OCI-LY1 (cell line): ENCODE measurements at regions not wholly inside any gene's neighbourhood (a gene's known extent, or its start where the extent isn't known, plus 50 kb on each side); places are given as distances from the start of the nearest gene placed in this dataset.
"Not testable (repeated sequence)": the region's sequence is repeated elsewhere in the genome, so short reads cannot be mapped to it uniquely, and the experiment has no call there.

Experiments used
- H2AFZ ChIP-seq: fragments of 200-600 bp; sonication (generic), shearing (Covaris generic); 2 replicates; pipeline ENCODE4 v1.6.0; 2014; ENCODE audit warnings: antibody characterized with exemption, mild to moderate bottlenecking, low read length
- H3F3A ChIP-seq: fragments of 200-600 bp; sonication (generic), shearing (Covaris generic); 2 replicates; pipeline ENCODE4 v1.6.0; 2014; ENCODE audit warnings: mild to moderate bottlenecking, antibody characterized with exemption, low read length, moderate library complexity; ENCODE audit not compliant: insufficient read depth
- H3K27ac ChIP-seq: fragments of 200-600 bp; sonication (generic); 2 replicates; pipeline ENCODE4 v1.5.1; 2014; ENCODE audit warnings: low read length, mixed run types, mild to moderate bottlenecking, low read depth; ENCODE audit not compliant: poor library complexity, severe bottlenecking
- H3K27me3 ChIP-seq: fragments of 200-600 bp; sonication (generic); 2 replicates; pipeline ENCODE4 v1.6.0; 2014; ENCODE audit warnings: antibody characterized with exemption, mild to moderate bottlenecking, low read length, moderate library complexity; ENCODE audit not compliant: insufficient read depth
- H3K36me3 ChIP-seq: fragments of 200-600 bp; sonication (generic); 2 replicates; pipeline ENCODE4 v1.6.1; 2014; ENCODE audit warnings: mild to moderate bottlenecking, antibody characterized with exemption, low read length, moderate library complexity, mixed read lengths; ENCODE audit not compliant: insufficient read depth
- H3K4me1 ChIP-seq: fragments of 200-600 bp; sonication (generic); 2 replicates; pipeline ENCODE4 v1.5.1; 2014; ENCODE audit warnings: mild to moderate bottlenecking, low read length, moderate library complexity; ENCODE audit not compliant: insufficient read depth, severe bottlenecking
- H3K4me2 ChIP-seq: fragments of 200-600 bp; sonication (generic), shearing (Covaris generic); 2 replicates; pipeline ENCODE4 v1.6.1; 2014; ENCODE audit warnings: low read length
- H3K4me3 ChIP-seq: fragments of 200-600 bp; sonication (generic); 2 replicates; pipeline ENCODE4 v1.5.1; 2014; ENCODE audit warnings: low read length, low read depth, mild to moderate bottlenecking, mixed read lengths; ENCODE audit not compliant: poor library complexity, severe bottlenecking
- H3K79me2 ChIP-seq: fragments of 200-600 bp; shearing (Covaris generic); 2 replicates; pipeline ENCODE4 v1.6.1; 2016; ENCODE audit warnings: mixed run types, low read length, mixed read lengths; ENCODE audit not compliant: insufficient read depth
- H3K9ac ChIP-seq: fragments of 200-600 bp; sonication (generic), shearing (Covaris generic); 2 replicates; pipeline ENCODE4 v1.6.1; 2014; ENCODE audit warnings: mild to moderate bottlenecking, low read length, mixed read lengths
- H3K9me2 ChIP-seq: fragments of 200-600 bp; sonication (generic), shearing (Covaris generic); 2 replicates; pipeline ENCODE4 v1.6.1; 2014; ENCODE audit warnings: low read depth, mild to moderate bottlenecking, low read length, mixed read lengths
- H3K9me3 ChIP-seq: fragments of 200-600 bp; shearing (Covaris generic); 2 replicates; pipeline ENCODE4 v1.6.1; 2014; ENCODE audit warnings: low read length, mixed read lengths
- H4K20me1 ChIP-seq: fragments of 200-600 bp; sonication (generic), shearing (Covaris generic); 2 replicates; pipeline ENCODE4 v1.6.0; 2016; ENCODE audit warnings: mild to moderate bottlenecking, low read length; ENCODE audit not compliant: insufficient read depth
- EZH2 ChIP-seq: fragments of 200-600 bp; sonication (generic), shearing (Covaris generic); IDR thresholded peaks from 2 replicates; pipeline ENCODE4 v1.8.0; 2017; ENCODE audit warnings: borderline replicate concordance, mixed run types, mild to moderate bottlenecking, antibody characterized with exemption, low read length, moderate library complexity, mixed read lengths
- TF ChIP-seq, protein P1 (sequence below): fragments of 200-600 bp; sonication (generic), shearing (Covaris generic); IDR thresholded peaks from 2 replicates; pipeline ENCODE4 v1.5.1; 2017; ENCODE audit warnings: mild to moderate bottlenecking, antibody characterized with exemption, low read length, moderate library complexity, mixed read lengths

DNA sequence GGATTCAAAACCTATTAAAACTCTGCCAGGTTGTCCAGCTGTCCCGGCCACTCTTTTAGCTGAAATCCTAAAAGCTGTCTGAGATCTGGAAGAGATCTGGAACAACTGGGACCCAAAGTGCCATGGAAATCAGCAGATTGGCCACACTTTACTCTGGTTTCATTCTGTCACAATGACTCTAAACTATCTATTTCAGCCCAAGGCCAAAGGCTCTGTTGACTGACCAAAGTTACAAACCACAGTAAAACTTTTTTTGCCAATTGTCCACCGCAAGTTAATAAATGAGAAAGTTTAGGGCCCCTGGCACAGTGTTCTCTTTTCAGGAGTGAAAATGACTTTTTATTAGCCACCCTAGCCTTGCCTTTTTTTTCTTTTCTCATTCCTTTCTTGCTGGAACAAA is 113.4 kb upstream of the CPM start:
- Histone ChIP-seq H4K20me1 (no peaks in the 10 kb centered on the region), H2AFZ (no peak overlapping the region), H3K27ac (no peak overlapping the region), H3K79me2 (no peaks in the 10 kb centered on the region), H3F3A (no peaks in the 10 kb centered on the region), H3K9me2 (no peaks in the 10 kb centered on the region), H3K4me2 (no peak overlapping the region), H3K4me1 (no peaks in the 10 kb centered on the region), H3K36me3 (no peaks in the 10 kb centered on the region), H3K9me3 (no peaks in the 10 kb centered on the region), H3K9ac (no peak overlapping the region), H3K27me3 (no peaks in the 10 kb centered on the region; the same call in 1 of the 2 replicates), H3K4me3 (no peak overlapping the region)
- TF ChIP-seq, protein P1, sequence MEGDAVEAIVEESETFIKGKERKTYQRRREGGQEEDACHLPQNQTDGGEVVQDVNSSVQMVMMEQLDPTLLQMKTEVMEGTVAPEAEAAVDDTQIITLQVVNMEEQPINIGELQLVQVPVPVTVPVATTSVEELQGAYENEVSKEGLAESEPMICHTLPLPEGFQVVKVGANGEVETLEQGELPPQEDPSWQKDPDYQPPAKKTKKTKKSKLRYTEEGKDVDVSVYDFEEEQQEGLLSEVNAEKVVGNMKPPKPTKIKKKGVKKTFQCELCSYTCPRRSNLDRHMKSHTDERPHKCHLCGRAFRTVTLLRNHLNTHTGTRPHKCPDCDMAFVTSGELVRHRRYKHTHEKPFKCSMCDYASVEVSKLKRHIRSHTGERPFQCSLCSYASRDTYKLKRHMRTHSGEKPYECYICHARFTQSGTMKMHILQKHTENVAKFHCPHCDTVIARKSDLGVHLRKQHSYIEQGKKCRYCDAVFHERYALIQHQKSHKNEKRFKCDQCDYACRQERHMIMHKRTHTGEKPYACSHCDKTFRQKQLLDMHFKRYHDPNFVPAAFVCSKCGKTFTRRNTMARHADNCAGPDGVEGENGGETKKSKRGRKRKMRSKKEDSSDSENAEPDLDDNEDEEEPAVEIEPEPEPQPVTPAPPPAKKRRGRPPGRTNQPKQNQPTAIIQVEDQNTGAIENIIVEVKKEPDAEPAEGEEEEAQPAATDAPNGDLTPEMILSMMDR, result no peak
- TF ChIP-seq EZH2, result no peak

- H3K9me3 ChIP-seq, result no peaks in the 10 kb centered on the region
- H3K9me2 ChIP-seq, result no peaks in the 10 kb centered on the region
- no peak overlapping the region for H3K4me2 ChIP-seq
- no peak for TF ChIP-seq EZH2
- TF ChIP-seq, protein P1, result no peak
- no peak overlapping the region for H2AFZ ChIP-seq
- no peaks in the 10 kb centered on the region for H3K79me2 ChIP-seq
- H3K27me3 ChIP-seq, result no peaks in the 10 kb centered on the region; the same call in 1 of the 2 replicates
- H3K4me1 ChIP-seq, result no peaks in the 10 kb centered on the region
- H3K36me3 ChIP-seq, result no peaks in the 10 kb centered on the region
- no peak overlapping the region for H3K9ac ChIP-seq
- no peaks in the 10 kb centered on the region for H3F3A ChIP-seq
- H4K20me1 ChIP-seq, result no peaks in the 10 kb centered on the region
- no peak overlapping the region for H3K4me3 ChIP-seq
- H3K27ac ChIP-seq, result no peak overlapping the region
Observed at GRCh38 chr12:69046920-69047319, 113.9 kb upstream of the CPM start.

DNA sequence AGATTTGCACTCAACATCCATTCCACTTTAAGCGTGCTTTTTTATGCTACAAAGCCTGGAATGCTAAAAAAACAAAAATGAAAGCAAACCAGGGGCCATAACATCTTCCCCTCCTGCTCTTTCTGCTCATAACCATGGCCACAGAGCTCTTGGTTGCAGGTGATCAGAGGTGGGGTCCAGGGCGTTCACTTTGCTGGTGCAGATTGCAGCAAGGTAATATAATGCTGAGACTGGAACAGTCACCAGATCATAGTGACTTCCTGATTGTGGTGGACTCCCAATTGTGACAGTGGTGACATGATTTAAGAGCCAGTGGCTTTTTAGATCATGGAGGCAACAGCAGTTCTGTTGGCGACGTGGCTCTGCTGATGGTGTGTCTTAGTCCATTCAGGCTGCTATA is 115.0 kb upstream of the CPM start:
- no peak overlapping the region for H3K4me3 ChIP-seq
- no peak for TF ChIP-seq EZH2
- TF ChIP-seq, protein P1, result no peak
- no peak overlapping the region for H3K4me2 ChIP-seq
- no peaks in the 10 kb centered on the region for H3F3A ChIP-seq
- no peaks in the 10 kb centered on the region for H3K9me3 ChIP-seq
- no peaks in the 10 kb centered on the region for H3K9me2 ChIP-seq
- H3K9ac ChIP-seq, result no peak overlapping the region
- H2AFZ ChIP-seq, result no peak overlapping the region
- H3K36me3 ChIP-seq, result no peaks in the 10 kb centered on the region
- H4K20me1 ChIP-seq, result no peaks in the 10 kb centered on the region
- H3K79me2 ChIP-seq, result no peaks in the 10 kb centered on the region
- no peaks in the 10 kb centered on the region; the same call in 1 of the 2 replicates for H3K27me3 ChIP-seq
- no peaks in the 10 kb centered on the region for H3K4me1 ChIP-seq
- no peak overlapping the region for H3K27ac ChIP-seq

DNA sequence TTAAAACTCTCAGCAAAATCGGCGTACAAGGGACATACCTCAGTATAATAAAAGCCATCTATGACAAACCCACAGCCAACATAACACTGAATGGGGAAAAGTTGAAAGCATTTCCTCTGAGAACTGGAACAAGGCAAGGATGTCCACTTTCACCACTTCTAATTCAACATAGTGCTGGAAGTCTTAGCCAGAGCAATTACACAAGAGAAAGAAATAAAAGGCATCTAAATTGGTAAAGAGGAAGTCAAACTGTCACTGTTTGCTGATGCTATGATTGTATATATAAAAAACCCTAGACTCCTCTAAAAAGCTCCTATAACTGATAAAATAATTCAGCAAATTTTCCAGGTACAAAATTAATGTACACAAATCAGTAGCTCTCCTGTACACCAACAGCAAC is 116.9 kb upstream of the CPM start:
- H3K27ac ChIP-seq, H3K79me2 ChIP-seq, H3K4me3 ChIP-seq, H2AFZ ChIP-seq, H3K9ac ChIP-seq, H3K9me2 ChIP-seq, H3K4me1 ChIP-seq, H4K20me1 ChIP-seq, H3K4me2 ChIP-seq, H3F3A ChIP-seq, H3K27me3 ChIP-seq, H3K36me3 ChIP-seq, H3K9me3 ChIP-seq: not testable (repeated sequence)
